HG02610 (cell line): ENCODE measurements at regions not wholly inside any gene's neighbourhood (a gene's known extent, or its start where the extent isn't known, plus 50 kb on each side); places are given as distances from the start of the nearest gene placed in this dataset.

Source experiments
- ATAC-seq: cut with Tn5 transposase; IDR thresholded peaks from one replicate; pipeline ENCODE4 v1.9.1; 2021; ENCODE audit warnings: mild to moderate bottlenecking, moderate library complexity; ENCODE audit not compliant: unreplicated experiment

GRCh38 chr1:98427664-98428063 is 233.9 kb upstream of the SNX7 start:
- ATAC-seq = no peak

- ATAC-seq = no peak
Observed at GRCh38 chr1:98426092-98426491, 235.4 kb upstream of the SNX7 start.

GRCh38 chr1:98422816-98423215 is 238.7 kb upstream of the SNX7 start:
- no peak for ATAC-seq

- no peak for ATAC-seq
Observed at GRCh38 chr1:98421085-98421435, 240.5 kb upstream of the SNX7 start.

GRCh38 chr1:98420376-98421084 is 241.0 kb upstream of the SNX7 start:
- no peak for ATAC-seq

- no peak for ATAC-seq
Observed at GRCh38 chr1:98417820-98418219, 243.7 kb upstream of the SNX7 start.

GRCh38 chr1:98410082-98410481 is 251.4 kb upstream of the SNX7 start:
- ATAC-seq = no peak

- ATAC-seq = no peak
Observed at GRCh38 chr1:98406352-98407088, 255.0 kb upstream of the SNX7 start.

- peak; percentile 52 for ATAC-seq
Observed at GRCh38 chr1:98405581-98406074, 255.9 kb upstream of the SNX7 start.

- ATAC-seq = no peak
Observed at GRCh38 chr1:98404866-98405265, 256.7 kb upstream of the SNX7 start.

- no peak for ATAC-seq
Observed at GRCh38 chr1:98403963-98404480, 257.5 kb upstream of the SNX7 start.

GRCh38 chr1:98402860-98403259 is 258.7 kb upstream of the SNX7 start:
- ATAC-seq = no peak

- no peak for ATAC-seq
Observed at GRCh38 chr1:98400446-98400845, 261.1 kb upstream of the SNX7 start.

GRCh38 chr1:98399218-98399617 is 262.3 kb upstream of the SNX7 start:
- no peak for ATAC-seq

GRCh38 chr1:98398649-98399048 is 262.9 kb upstream of the SNX7 start:
- no peak for ATAC-seq

GRCh38 chr1:98398092-98398491 is 263.4 kb upstream of the SNX7 start:
- ATAC-seq = no peak

- ATAC-seq = no peak
Observed at GRCh38 chr1:98393719-98394118, 267.8 kb upstream of the SNX7 start.

- no peak for ATAC-seq
Observed at GRCh38 chr1:98391175-98391574, 270.3 kb upstream of the SNX7 start.

- no peak for ATAC-seq
Observed at GRCh38 chr1:98389809-98390208, 271.7 kb upstream of the SNX7 start.

- ATAC-seq = peak; percentile 88
Observed at GRCh38 chr1:98388441-98388840, 273.1 kb upstream of the SNX7 start.

- ATAC-seq = no peak
Observed at GRCh38 chr1:98387701-98388100, 273.8 kb upstream of the SNX7 start.
